ENCODE measurements at regions not wholly inside any gene's neighbourhood (a gene's known extent, or its start where the extent isn't known, plus 50 kb on each side); places are given as distances from the start of the nearest gene placed in this dataset.
"Not testable (repeated sequence)": the region's sequence is repeated elsewhere in the genome, so short reads cannot be mapped to it uniquely, and the experiment has no call there.

DNA sequence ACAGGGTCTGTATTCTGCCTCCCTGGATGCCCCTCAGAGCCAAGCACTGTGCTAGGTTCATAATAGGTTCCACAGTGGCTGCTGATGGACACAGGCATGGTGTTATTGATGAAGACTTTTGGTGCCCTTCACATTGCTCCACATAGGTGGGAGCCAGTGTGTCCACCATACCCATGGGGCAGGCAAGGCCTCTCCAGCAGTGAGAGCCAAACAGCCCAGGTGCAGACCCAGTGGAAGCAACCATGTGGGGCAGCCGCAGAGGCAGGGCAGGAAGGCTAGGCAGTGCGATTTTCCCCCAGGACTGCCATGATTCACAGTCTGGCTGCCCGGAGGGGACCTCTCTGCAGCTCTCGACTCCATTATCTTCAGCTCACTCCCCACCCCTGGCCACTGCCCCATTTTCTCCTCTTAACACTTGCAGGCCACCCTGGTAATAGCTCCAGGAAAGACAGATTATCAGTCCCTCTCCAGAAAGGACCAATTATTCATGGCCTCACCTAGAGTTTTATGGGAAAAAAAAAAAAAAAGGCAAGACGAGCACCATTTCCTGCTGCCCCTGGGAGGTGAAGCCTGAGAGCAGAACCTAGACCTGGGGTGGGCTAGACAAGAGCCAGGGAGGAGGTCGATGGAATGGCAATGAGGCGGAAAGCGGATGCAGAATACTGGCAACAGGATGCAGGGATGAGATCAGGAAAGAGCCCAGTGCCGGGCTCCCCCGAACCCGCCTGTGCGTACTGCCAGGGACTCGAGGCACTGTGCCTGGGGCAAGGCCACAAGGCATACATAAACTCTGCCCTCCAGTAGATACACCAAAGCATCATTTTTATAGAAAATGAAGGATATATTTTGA is 343.0 kb upstream of the NCAM1 start:
- WGBS (ENCODE audit: insufficient coverage, low lambda C conversion rate) = no CpG with 5 or more reads among the region's 13 CpGs
- H3K4me3 ChIP-seq (ENCODE audit: low read length) = no peak overlapping the region
- H3K27ac ChIP-seq (ENCODE audit: low read length) = no peak overlapping the region
- H3K9me3 ChIP-seq (ENCODE audit: control insufficient read depth, low read depth, low read length) = no peaks in the 10 kb centered on the region
- H3K4me1 ChIP-seq (ENCODE audit: control insufficient read depth, insufficient read depth, low read length) = no peaks in the 10 kb centered on the region
- H3K36me3 ChIP-seq (ENCODE audit: control insufficient read depth, insufficient read depth, low read length) = no peaks in the 10 kb centered on the region
- no peak for DNase-seq
- no peaks in the 10 kb centered on the region for H3K27me3 ChIP-seq (ENCODE audit: control insufficient read depth, insufficient read depth, low read length)

- DNase-seq = no peak
- Histone ChIP-seq H3K4me3 (ENCODE audit: low read length) (no peak overlapping the region), H3K9me3 (ENCODE audit: control insufficient read depth, low read depth, low read length) (no peaks in the 10 kb centered on the region), H3K27me3 (ENCODE audit: control insufficient read depth, insufficient read depth, low read length) (no peaks in the 10 kb centered on the region), H3K4me1 (ENCODE audit: control insufficient read depth, insufficient read depth, low read length) (no peaks in the 10 kb centered on the region), H3K36me3 (ENCODE audit: control insufficient read depth, insufficient read depth, low read length) (no peaks in the 10 kb centered on the region), H3K27ac (ENCODE audit: low read length) (no peak overlapping the region)
- 75% methylated on average over 2 of the region's 5 CpGs for WGBS (ENCODE audit: insufficient coverage, low lambda C conversion rate)
Observed at GRCh38 chr11:112619106-112619505, 342.1 kb upstream of the NCAM1 start.

DNA sequence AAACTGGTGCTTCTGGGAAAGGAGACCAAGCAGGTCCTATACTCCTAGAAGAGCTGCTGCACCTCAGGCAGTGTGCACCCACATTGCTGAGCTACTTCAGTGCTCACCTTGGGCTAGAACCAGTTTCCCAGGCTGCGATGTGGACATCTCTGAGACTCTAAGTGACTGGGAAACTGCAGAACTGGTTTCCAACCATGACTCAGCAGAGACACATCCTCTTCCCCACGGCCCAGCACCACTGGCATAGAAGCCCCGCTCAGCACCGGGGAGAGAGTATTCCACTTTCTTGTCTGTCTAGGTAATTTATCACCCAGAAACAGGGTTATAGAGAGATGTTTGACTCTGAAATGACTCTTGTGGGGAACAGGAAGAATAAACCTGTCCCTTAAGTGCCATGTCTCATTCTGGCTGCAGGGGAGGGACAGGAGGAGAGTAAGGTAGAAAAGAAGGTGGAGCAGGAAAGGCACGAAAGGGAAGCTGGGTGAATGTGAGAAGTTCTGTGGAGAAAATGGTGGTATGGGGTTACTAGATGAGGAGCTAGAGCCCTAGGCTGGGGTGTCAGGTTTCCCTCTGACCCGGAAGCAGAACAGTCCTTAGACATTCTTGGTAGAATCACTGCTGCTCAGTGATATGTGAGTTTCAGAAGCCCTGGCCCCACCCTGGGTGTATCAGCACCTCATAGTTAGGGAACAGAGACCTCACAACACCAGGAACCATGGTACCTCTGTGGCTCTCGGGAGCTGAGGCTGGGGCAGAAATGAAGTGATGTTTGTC is 340.4 kb upstream of the NCAM1 start:
- 60% methylated on average over 1 of the region's 7 CpGs for WGBS (ENCODE audit: insufficient coverage, low lambda C conversion rate)
- H3K27ac ChIP-seq (ENCODE audit: low read length) = no peak overlapping the region
- no peaks in the 10 kb centered on the region for H3K36me3 ChIP-seq (ENCODE audit: control insufficient read depth, insufficient read depth, low read length)
- H3K4me1 ChIP-seq (ENCODE audit: control insufficient read depth, insufficient read depth, low read length) = no peaks in the 10 kb centered on the region
- H3K9me3 ChIP-seq (ENCODE audit: control insufficient read depth, low read depth, low read length) = no peaks in the 10 kb centered on the region
- H3K4me3 ChIP-seq (ENCODE audit: low read length) = no peak overlapping the region
- no peaks in the 10 kb centered on the region for H3K27me3 ChIP-seq (ENCODE audit: control insufficient read depth, insufficient read depth, low read length)
- no peak for DNase-seq

GRCh38 chr11:112623057-112623456 is 338.2 kb upstream of the NCAM1 start:
- WGBS (ENCODE audit: insufficient coverage, low lambda C conversion rate) = 71% methylated on average over 1 of the region's 1 CpG
- Histone ChIP-seq H3K4me3 (ENCODE audit: low read length) (no peak overlapping the region), H3K9me3 (ENCODE audit: control insufficient read depth, low read depth, low read length) (no peaks in the 10 kb centered on the region), H3K36me3 (ENCODE audit: control insufficient read depth, insufficient read depth, low read length) (no peaks in the 10 kb centered on the region), H3K27ac (ENCODE audit: low read length) (no peak overlapping the region), H3K27me3 (ENCODE audit: control insufficient read depth, insufficient read depth, low read length) (no peaks in the 10 kb centered on the region), H3K4me1 (ENCODE audit: control insufficient read depth, insufficient read depth, low read length) (no peaks in the 10 kb centered on the region)
- no peak for DNase-seq

GRCh38 chr11:112624431-112624830 is 336.8 kb upstream of the NCAM1 start:
- Histone ChIP-seq H3K27ac (ENCODE audit: low read length) (no peak overlapping the region), H3K27me3 (ENCODE audit: control insufficient read depth, insufficient read depth, low read length) (no peaks in the 10 kb centered on the region), H3K9me3 (ENCODE audit: control insufficient read depth, low read depth, low read length) (no peaks in the 10 kb centered on the region), H3K4me1 (ENCODE audit: control insufficient read depth, insufficient read depth, low read length) (no peaks in the 10 kb centered on the region), H3K4me3 (ENCODE audit: low read length) (no peak overlapping the region), H3K36me3 (ENCODE audit: control insufficient read depth, insufficient read depth, low read length) (no peaks in the 10 kb centered on the region)
- 40% methylated on average over 2 of the region's 4 CpGs for whole genome bisulfite sequencing (ENCODE audit: insufficient coverage, low lambda C conversion rate)
- DNase-seq = no peak

GRCh38 chr11:112624971-112625370 is 336.2 kb upstream of the NCAM1 start:
- not testable (repeated sequence) for H3K36me3 ChIP-seq (ENCODE audit: control insufficient read depth, insufficient read depth, low read length); H3K4me3 ChIP-seq (ENCODE audit: low read length); H3K27me3 ChIP-seq (ENCODE audit: control insufficient read depth, insufficient read depth, low read length); DNase-seq; H3K4me1 ChIP-seq (ENCODE audit: control insufficient read depth, insufficient read depth, low read length); H3K27ac ChIP-seq (ENCODE audit: low read length); H3K9me3 ChIP-seq (ENCODE audit: control insufficient read depth, low read depth, low read length)
- WGBS (ENCODE audit: insufficient coverage, low lambda C conversion rate) = no CpG with 5 or more reads among the region's 2 CpGs

DNA sequence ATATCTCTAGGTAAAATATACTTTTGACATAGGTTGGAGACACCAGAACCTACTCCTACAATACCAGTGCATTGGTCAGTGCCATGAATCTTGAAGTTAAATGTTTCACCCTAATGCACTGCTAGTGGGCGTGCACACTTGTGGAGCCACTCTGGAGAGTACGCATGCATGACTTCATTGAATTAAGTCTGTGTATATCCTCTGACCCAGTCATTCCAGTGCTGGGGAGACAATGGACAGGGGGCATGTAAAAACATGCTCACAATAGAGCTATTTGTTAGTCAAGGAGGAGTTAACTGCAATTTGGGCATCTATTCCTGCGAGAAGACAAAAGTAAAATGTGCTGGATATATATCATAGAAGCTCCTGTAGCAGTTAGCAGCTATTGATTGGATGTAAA is 335.4 kb upstream of the NCAM1 start:
- no peaks in the 10 kb centered on the region for H3K4me1 ChIP-seq (ENCODE audit: control insufficient read depth, insufficient read depth, low read length)
- H3K4me3 ChIP-seq (ENCODE audit: low read length) = no peak overlapping the region
- no CpG with 5 or more reads among the region's 3 CpGs for WGBS (ENCODE audit: insufficient coverage, low lambda C conversion rate)
- DNase-seq = no peak
- H3K36me3 ChIP-seq (ENCODE audit: control insufficient read depth, insufficient read depth, low read length) = no peaks in the 10 kb centered on the region
- no peak overlapping the region for H3K27ac ChIP-seq (ENCODE audit: low read length)
- no peaks in the 10 kb centered on the region for H3K27me3 ChIP-seq (ENCODE audit: control insufficient read depth, insufficient read depth, low read length)
- no peaks in the 10 kb centered on the region for H3K9me3 ChIP-seq (ENCODE audit: control insufficient read depth, low read depth, low read length)

DNA sequence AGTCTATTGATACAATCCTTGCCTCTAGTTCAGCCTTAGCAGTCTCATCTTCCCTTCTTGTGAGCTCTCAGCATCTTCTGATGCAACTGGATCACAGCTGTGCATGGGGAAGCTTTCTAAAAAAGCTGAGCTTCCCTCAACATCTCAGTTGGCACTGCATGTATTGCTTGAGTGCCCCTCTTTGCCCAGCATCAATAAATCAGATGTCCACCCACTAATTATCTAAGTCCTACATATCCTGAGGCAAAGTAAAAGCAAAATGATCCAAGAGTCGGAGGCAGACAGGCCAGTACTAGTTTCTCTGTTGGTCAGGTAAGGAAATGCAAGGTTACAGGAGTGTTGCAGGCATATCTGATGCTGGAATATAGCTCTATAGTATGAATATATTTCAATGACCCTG is 334.5 kb upstream of the NCAM1 start:
- H3K4me3 ChIP-seq (ENCODE audit: low read length) = no peak overlapping the region
- no peaks in the 10 kb centered on the region for H3K9me3 ChIP-seq (ENCODE audit: control insufficient read depth, low read depth, low read length)
- peaks cover 2% of the 10 kb centered on the region for H3K27me3 ChIP-seq (ENCODE audit: control insufficient read depth, insufficient read depth, low read length)
- no peaks in the 10 kb centered on the region for H3K36me3 ChIP-seq (ENCODE audit: control insufficient read depth, insufficient read depth, low read length)
- WGBS (ENCODE audit: insufficient coverage, low lambda C conversion rate) = no CpG with 5 or more reads among the region's 1 CpG
- H3K4me1 ChIP-seq (ENCODE audit: control insufficient read depth, insufficient read depth, low read length) = no peaks in the 10 kb centered on the region
- DNase-seq = no peak
- no peak overlapping the region for H3K27ac ChIP-seq (ENCODE audit: low read length)

DNA sequence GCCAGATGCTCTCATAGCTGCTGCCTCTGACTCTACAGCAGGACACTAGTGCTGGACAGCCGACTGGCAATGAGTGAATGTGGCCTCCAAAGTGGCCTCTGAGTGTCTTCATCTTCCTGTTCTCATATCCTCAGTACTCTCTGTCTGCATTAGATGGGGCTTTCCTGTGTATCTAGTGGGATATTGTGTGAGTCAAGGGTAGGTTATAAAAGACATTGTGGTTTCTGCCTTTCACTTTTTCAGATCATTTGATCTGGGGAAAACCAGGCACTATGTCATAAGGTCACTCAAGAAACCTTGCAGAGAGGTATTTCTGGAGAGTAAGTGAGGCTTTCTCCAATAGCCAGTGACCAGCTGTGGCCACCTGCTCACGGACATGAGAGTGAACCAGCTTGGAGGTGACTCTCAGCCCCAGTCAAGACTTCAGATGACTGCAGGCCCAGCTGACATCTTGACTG is 333.6 kb upstream of the NCAM1 start:
- Histone ChIP-seq H3K27me3 (ENCODE audit: control insufficient read depth, insufficient read depth, low read length) (peaks cover 2% of the 10 kb centered on the region), H3K4me1 (ENCODE audit: control insufficient read depth, insufficient read depth, low read length) (no peaks in the 10 kb centered on the region), H3K9me3 (ENCODE audit: control insufficient read depth, low read depth, low read length) (no peaks in the 10 kb centered on the region), H3K4me3 (ENCODE audit: low read length) (no peak overlapping the region), H3K36me3 (ENCODE audit: control insufficient read depth, insufficient read depth, low read length) (no peaks in the 10 kb centered on the region), H3K27ac (ENCODE audit: low read length) (no peak overlapping the region)
- no CpG with 5 or more reads among the region's 2 CpGs for WGBS (ENCODE audit: insufficient coverage, low lambda C conversion rate)
- no peak for DNase-seq

GRCh38 chr11:112628676-112629075 is 332.5 kb upstream of the NCAM1 start:
- no CpG with 5 or more reads among the region's 3 CpGs for WGBS (ENCODE audit: insufficient coverage, low lambda C conversion rate)
- Histone ChIP-seq H3K4me3 (ENCODE audit: low read length) (no peak overlapping the region), H3K27me3 (ENCODE audit: control insufficient read depth, insufficient read depth, low read length) (peaks cover 2% of the 10 kb centered on the region), H3K9me3 (ENCODE audit: control insufficient read depth, low read depth, low read length) (no peaks in the 10 kb centered on the region), H3K36me3 (ENCODE audit: control insufficient read depth, insufficient read depth, low read length) (no peaks in the 10 kb centered on the region), H3K27ac (ENCODE audit: low read length) (no peak overlapping the region), H3K4me1 (ENCODE audit: control insufficient read depth, insufficient read depth, low read length) (no peaks in the 10 kb centered on the region)
- DNase-seq = no peak

Measured in large intestine (tissue), 3 donors.